Stomach (tissue), 4 donors: ENCODE measurements at regions not wholly inside any gene's neighbourhood (a gene's known extent, or its start where the extent isn't known, plus 50 kb on each side); places are given as distances from the start of the nearest gene placed in this dataset.

ENCODE experiments used
- CTCF ChIP-seq, 7 experiments: fragments of 450-650 bp in 4 of 7; fragments of 200-600 bp in 3 of 7; sonication (generic) in 3 of 7; IDR thresholded peaks; one replicate each; pipeline ENCODE4 v1.5.1; 2016 to 2019; ENCODE audit warnings: antibody characterized with exemption in 7 of 7, control low read depth in 2 of 7, mild to moderate bottlenecking in 1 of 7
- EP300 ChIP-seq: sonication (generic); formaldehyde crosslinking; IDR thresholded peaks from one replicate; pipeline ENCODE4 v1.6.1; 2017; ENCODE audit warnings: antibody characterized with exemption
- POLR2A ChIP-seq, 4 donors: fragments of 450-650 bp; IDR thresholded peaks; one replicate each; pipeline ENCODE4 v1.6.1; 2016; ENCODE audit warnings: antibody characterized with exemption in 4 of 4, control low read depth in 2 of 4, mild to moderate bottlenecking in 1 of 4, moderate library complexity in 1 of 4
- POLR2AphosphoS5 ChIP-seq, 3 donors: sonication (generic); formaldehyde crosslinking; IDR thresholded peaks; one replicate each; pipeline ENCODE4 v1.6.1; 2016; ENCODE audit warnings: antibody characterized with exemption in 3 of 3

GRCh38 chr12:75943730-75944096 is 87.9 kb downstream of the PHLDA1 start:
- no peak for TF ChIP-seq CTCF (IDR thresholded peaks at IDR 0.05)
- TF ChIP-seq POLR2A (IDR thresholded peaks at IDR 0.05) = no peak
- no peak for TF ChIP-seq EP300
- no peak for TF ChIP-seq POLR2AphosphoS5 (IDR thresholded peaks at IDR 0.05)
